T-helper 9 cell (primary cell): ENCODE measurements at regions not wholly inside any gene's neighbourhood (a gene's known extent, or its start where the extent isn't known, plus 50 kb on each side); places are given as distances from the start of the nearest gene placed in this dataset.

Experiments
- DNase-seq: peaks from one replicate; pipeline ENCODE4 v3.0.0-alpha.2; 2020

DNA sequence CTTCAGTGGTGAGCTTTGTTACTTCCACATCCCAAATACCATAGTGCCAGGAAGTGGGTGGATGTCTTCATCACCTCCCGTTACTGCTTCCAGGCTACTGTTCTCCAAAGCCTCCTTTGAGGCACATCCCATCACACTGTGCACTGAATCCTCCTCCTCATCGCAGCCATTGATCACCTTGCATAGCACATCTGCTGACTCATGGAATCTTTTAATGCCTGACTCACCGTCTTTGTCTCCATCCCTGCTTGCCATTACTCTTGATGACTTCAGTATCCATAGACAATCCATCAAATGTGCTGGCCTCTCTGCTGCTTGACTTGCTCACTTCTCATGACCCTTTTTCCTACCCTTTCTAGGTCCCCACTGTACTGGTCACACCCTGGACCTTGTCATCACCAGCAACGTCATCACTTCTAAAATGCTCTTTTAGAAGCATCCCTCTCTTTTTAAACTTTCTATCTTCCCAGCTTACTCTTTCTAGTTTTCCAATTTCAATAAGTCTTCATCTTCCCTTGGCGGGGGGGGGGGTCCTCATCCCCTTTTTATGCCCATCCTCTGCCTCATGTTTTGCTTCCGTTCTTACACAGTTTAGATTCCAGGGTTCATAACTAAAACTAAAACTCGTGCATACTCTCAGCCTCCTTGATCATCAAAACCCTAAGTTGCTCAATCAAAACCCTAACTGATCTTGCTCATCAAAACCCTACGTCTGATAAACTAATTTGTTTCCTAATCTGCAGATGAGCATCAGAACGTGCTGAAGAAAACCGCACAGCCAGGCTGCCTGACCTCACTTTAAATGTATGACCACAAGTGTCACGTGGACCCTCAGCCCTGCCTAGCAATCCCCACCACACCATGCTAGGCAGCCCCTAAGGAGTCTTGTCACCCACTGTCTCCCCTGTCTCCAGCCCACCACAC, 289.7 kb upstream of the ZFHX3 start:
- DNase-seq: no peak

- no peak for DNase-seq
Observed at GRCh38 chr16:73329358-73330286, 281.7 kb upstream of the ZFHX3 start.

- no peak for DNase-seq
Observed at GRCh38 chr16:73326770-73327470, 279.0 kb upstream of the ZFHX3 start.

GRCh38 chr16:73326221-73326620, 278.3 kb upstream of the ZFHX3 start:
- no peak for DNase-seq

- DNase-seq: no peak
Observed at GRCh38 chr16:73323880-73324279, 276.0 kb upstream of the ZFHX3 start.

- no peak for DNase-seq
Observed at GRCh38 chr16:73322856-73323255, 274.9 kb upstream of the ZFHX3 start.

GRCh38 chr16:73321853-73322252, 273.9 kb upstream of the ZFHX3 start:
- DNase-seq: no peak

DNA sequence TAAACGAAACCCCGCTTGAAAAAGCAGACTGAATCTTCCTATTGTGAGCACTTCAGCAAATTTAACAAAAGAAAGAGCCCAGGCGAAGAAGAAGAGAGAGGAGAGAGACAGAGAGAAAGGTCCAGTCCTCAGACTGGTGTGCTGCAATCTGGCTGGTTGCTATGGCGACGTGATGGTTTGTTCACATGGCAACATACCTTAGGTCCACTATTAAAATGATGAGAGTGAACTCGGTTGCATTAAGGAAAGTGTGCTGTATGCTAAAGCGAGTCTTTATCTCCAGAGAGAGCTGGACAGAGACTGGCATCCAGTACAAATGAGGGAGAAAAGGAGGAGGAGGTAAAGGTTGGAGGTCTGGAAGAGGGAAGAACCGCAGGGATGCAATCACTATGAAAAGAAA, 271.8 kb upstream of the ZFHX3 start:
- no peak for DNase-seq

DNA sequence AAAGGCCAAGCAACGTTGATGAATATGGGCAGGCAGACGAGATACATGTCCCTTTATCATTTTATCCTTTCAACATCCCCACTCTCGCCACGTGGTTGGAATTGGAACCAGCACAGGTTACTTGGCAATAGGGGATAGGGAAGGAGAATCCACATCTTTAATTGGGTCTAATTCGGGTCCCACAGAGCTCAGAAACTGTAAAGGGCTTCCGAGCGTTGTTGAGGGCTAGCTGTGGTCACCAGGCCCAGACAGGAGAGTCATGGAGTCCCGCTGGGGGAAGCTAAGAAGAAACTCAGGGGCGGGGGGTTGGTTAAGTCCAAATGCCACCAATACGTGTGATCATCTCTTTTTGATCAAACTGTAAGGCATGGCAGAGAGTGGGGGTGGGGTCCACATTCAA, 271.3 kb upstream of the ZFHX3 start:
- DNase-seq: no peak

DNA sequence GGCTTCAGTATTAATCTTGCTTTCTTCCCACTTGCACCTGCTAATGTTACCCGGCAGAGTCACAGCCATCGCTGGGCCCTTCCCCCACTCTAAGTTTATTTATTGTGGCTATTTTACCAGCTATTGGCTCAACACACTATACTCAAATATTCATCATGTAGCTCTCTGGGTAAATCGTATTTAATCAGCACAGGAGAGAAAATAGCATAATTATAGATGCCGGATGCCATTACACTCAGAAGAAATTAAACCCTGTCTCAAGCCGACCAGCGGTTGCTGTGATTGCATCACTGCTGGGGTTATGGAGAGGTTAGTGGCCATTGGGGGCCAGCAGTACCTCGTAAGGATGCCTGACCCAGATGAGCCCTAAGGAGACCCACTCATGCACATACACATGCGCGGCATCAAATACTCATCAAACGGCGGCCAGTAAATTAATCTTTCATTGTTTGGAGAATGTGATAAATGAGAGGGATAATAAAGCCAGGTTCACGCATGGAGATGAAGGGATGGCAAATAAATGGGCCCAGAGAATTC, 269.5 kb upstream of the ZFHX3 start:
- no peak for DNase-seq

DNA sequence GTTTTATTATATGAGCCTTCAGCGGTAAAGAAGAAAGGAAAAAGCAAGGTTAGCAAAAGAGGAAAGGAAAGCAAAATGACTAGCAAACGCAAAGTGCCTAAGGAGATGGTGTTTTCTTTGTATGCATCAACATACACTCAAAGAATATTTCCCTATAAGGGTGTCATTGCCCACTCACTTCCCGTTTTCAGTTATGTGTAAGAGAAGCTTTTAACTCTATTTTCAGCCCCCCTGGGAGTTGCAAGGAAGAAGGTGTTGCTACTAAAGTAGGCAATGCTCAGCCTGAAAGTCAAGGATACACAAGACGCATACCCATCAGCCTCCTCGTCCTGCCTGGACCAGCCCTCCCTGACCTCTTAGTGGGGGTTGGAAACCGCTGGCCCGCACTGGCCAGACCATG, 267.7 kb upstream of the ZFHX3 start:
- DNase-seq: no peak

- DNase-seq: no peak
Observed at GRCh38 chr16:73313950-73314349, 266.0 kb upstream of the ZFHX3 start.

DNA sequence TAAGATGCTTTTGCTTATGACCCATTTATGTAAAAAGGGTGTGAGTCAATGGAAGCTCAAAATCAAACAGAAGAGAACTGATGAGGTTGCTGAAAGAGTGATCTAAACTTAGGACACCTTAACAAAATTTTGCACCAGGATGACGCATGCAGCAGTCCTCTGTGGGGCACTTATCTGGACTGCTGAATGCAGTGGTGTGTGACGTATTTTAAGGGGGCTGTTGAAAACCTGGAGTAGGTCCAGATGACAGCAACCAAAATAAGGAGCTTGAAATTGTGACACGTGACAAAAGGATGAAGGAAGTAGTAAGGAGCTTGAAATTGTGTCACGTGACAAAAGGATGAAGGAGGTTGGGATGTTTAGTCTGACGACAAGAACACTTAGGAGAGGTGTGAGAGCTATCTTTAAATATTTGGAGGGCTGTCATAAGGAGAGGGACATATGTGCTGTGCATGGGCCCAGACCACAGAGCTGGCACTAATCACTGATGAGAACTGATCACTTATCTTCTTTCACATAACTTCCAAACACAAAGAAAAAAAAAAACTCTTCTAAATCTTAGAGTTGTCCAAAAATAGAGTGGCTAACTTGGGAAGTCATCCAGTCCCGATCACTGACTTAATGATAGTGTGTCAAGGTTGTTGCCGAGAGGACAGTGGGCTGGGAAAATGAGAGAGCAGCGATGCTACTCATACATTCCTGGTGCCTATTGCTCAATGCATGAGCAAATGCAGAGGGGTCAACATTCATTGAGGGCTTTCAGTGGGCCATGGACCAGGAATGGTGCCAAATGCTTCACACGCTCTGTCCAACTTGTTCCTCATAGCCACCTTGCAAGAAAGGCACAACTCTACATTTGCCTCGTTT, 264.2 kb upstream of the ZFHX3 start:
- no peak for DNase-seq

- no peak for DNase-seq
Observed at GRCh38 chr16:73308771-73309170, 260.8 kb upstream of the ZFHX3 start.

DNA sequence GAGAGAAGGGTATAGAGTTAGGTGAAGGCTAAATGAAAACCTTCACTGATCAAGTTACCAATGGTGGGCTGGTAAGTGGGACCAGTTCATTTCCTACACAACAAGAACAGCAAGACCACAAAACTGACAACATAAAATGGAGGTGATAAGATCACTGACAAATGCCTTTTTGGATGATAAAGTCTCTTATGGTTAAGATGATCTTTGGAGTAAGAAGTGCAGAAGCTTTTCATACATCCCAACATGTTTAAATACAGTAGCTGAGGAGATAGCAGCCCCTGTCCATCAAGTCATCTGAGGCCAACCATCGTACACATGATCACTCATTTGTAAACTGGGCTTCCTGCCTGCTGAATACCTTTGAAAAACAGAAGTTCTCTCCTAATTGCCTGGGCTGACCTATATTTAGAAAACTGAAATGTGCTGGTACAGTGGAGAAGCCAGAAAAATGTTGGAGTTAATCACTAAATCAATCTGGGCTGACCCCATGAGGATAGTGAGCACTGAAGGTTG, 259.0 kb upstream of the ZFHX3 start:
- DNase-seq: no peak

- DNase-seq: no peak
Observed at GRCh38 chr16:73304008-73304774, 256.3 kb upstream of the ZFHX3 start.

DNA sequence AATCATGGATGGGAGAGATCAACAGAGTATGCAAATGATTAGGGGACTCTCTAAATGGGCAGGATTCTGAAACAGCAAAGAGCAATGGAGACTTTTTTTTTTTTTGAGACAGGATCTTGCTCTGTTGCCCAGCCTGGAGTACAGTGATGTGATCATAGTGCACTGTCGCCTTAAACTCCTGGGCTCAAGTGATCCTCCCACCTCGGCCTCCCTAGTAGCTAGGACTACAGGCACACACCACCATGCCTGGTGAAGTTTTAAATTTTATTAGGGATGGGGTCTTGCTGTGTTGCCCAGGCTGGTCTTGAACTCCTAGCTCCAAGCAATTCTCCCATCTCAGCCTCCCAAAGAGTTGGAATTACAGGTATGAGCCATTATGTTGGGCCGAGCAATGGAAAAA, 255.0 kb upstream of the ZFHX3 start:
- DNase-seq: no peak

GRCh38 chr16:73301984-73302383, 254.1 kb upstream of the ZFHX3 start:
- DNase-seq: no peak

- no peak for DNase-seq
Observed at GRCh38 chr16:73299346-73299745, 251.4 kb upstream of the ZFHX3 start.

- DNase-seq: no peak
Observed at GRCh38 chr16:73298562-73298961, 250.6 kb upstream of the ZFHX3 start.

GRCh38 chr16:73290258-73290657, 242.3 kb upstream of the ZFHX3 start:
- no peak for DNase-seq
